Caco-2 (cell line): ENCODE measurements at regions not wholly inside any gene's neighbourhood (a gene's known extent, or its start where the extent isn't known, plus 50 kb on each side); places are given as distances from the start of the nearest gene placed in this dataset.

ENCODE experiments used
- BruUV-seq: library from RNA; stranded (reverse); fragments of 400-500 nt; replicated peaks from 2 replicates; lab custom pipeline; 2021; lab: Mats Ljungman, UMichigan
- CTCF ChIA-PET: fragments of 300-600 bp; sonication (Branson Sonifier 250); formaldehyde crosslinking; loops from one replicate; lab custom pipeline; 2022; ENCODE audit warnings: antibody characterized with exemption; lab: Charles Lee
- POLR2A ChIA-PET: fragments of 300-600 bp; sonication (Branson Sonifier 250); formaldehyde crosslinking; loops from one replicate; lab custom pipeline; 2022; ENCODE audit warnings: antibody characterized with exemption; lab: Charles Lee
- DNase-seq, 2 experiments: peaks; one replicate each; pipeline versions ENCODE4 v3.0.0 to v3.0.0-alpha.2; 2020 to 2022
- H3K27me3 ChIP-seq: replicated peaks from 2 replicates; pipeline ENCODE4 v1.6.0; 2011; ENCODE audit warnings: low read length; ENCODE audit not compliant: control insufficient read depth, insufficient read depth
- H3K36me3 ChIP-seq: 2 replicates; pipeline ENCODE4 v1.5.1; 2011; ENCODE audit warnings: low read length; ENCODE audit not compliant: control insufficient read depth, insufficient read depth
- H3K4me1 ChIP-seq: fragments of 250-450 bp; sonication (Bioruptor Pico); 2 replicates; pipeline ENCODE4 v1.5.1; 2020; ENCODE audit warnings: mild to moderate bottlenecking
- H3K4me3 ChIP-seq: 2 replicates; pipeline ENCODE4 v1.5.1; 2011; ENCODE audit warnings: low read depth, mild to moderate bottlenecking, control low read depth, low read length
- H3K9me3 ChIP-seq: fragments of 250-450 bp; sonication (Bioruptor Pico); 2 replicates; pipeline ENCODE4 v1.5.1; 2020; ENCODE audit warnings: mild to moderate bottlenecking, moderate library complexity
- H3K27ac Mint-ChIP-seq: one replicate; pipeline ENCODE4 v1.8.0; 2022; ENCODE audit warnings: mixed read lengths; ENCODE audit not compliant: unreplicated experiment
- H3K27me3 Mint-ChIP-seq: one replicate; pipeline ENCODE4 v1.8.0; 2022; ENCODE audit warnings: mixed read lengths; ENCODE audit not compliant: insufficient read depth, unreplicated experiment
- H3K36me3 Mint-ChIP-seq: one replicate; pipeline ENCODE4 v1.8.0; 2022; ENCODE audit warnings: mild to moderate bottlenecking, mixed read lengths; ENCODE audit not compliant: insufficient read depth, unreplicated experiment
- H3K4me1 Mint-ChIP-seq: one replicate; pipeline ENCODE4 v1.8.0; 2022; ENCODE audit warnings: low read depth, mixed read lengths; ENCODE audit not compliant: unreplicated experiment
- H3K4me3 Mint-ChIP-seq: one replicate; pipeline ENCODE4 v1.8.0; 2022; ENCODE audit warnings: mild to moderate bottlenecking, moderate library complexity, mixed read lengths; ENCODE audit not compliant: unreplicated experiment
- H3K9me3 Mint-ChIP-seq: one replicate; pipeline ENCODE4 v1.8.0; 2022; ENCODE audit warnings: mixed read lengths; ENCODE audit not compliant: unreplicated experiment
- intact Hi-C: fragments of 100-400 bp; cut with micrococcal nuclease; formaldehyde crosslinking; loops from one replicate; pipeline ENCODE4 v1.10.0; 2022; ENCODE audit not compliant: unreplicated experiment
- TF ChIP-seq, protein P1 (sequence below), 2 experiments: fragments of 200-600 bp in 1 of 2; IDR thresholded peaks; 1 replicate in 1 of 2; 2 replicates in 1 of 2; pipeline versions ENCODE4 v1.5.1 to v1.8.0; 2011 to 2022; ENCODE audit warnings: antibody characterized with exemption in 1 of 2, control low read depth in 1 of 2, inconsistent platforms in 1 of 2, low read depth in 1 of 2, low read length in 1 of 2, mild to moderate bottlenecking in 1 of 2, moderate library complexity in 1 of 2; ENCODE audit not compliant: insufficient read depth in 1 of 2, severe bottlenecking in 1 of 2, unreplicated experiment in 1 of 2

GRCh38 chr3:144774897-144775296 lies 803.3 kb downstream of the DIPK2A start:
- TF ChIP-seq, protein P1, sequence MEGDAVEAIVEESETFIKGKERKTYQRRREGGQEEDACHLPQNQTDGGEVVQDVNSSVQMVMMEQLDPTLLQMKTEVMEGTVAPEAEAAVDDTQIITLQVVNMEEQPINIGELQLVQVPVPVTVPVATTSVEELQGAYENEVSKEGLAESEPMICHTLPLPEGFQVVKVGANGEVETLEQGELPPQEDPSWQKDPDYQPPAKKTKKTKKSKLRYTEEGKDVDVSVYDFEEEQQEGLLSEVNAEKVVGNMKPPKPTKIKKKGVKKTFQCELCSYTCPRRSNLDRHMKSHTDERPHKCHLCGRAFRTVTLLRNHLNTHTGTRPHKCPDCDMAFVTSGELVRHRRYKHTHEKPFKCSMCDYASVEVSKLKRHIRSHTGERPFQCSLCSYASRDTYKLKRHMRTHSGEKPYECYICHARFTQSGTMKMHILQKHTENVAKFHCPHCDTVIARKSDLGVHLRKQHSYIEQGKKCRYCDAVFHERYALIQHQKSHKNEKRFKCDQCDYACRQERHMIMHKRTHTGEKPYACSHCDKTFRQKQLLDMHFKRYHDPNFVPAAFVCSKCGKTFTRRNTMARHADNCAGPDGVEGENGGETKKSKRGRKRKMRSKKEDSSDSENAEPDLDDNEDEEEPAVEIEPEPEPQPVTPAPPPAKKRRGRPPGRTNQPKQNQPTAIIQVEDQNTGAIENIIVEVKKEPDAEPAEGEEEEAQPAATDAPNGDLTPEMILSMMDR (IDR thresholded peaks at IDR 0.05; ENCODE audit: insufficient read depth in 1 of 2, low read depth in 1 of 2, low read length in 1 of 2, severe bottlenecking in 1 of 2, unreplicated experiment in 1 of 2): no peak
- intact Hi-C loops: loop anchor here (10.0 kb wide), 2 partner anchors 240 to 480 kb away; no protein-coding TSS in a partner anchor
- peaks cover 4% of the 10 kb centered on the region for H3K27me3 Mint-ChIP-seq
- no peak overlapping the region for H3K4me3 Mint-ChIP-seq
- POLR2A ChIA-PET: no interaction called here
- CTCF ChIA-PET: no interaction called here
- no peak overlapping the region for H3K27ac Mint-ChIP-seq
- Histone ChIP-seq H3K27me3 (no peaks in the 10 kb centered on the region), H3K4me1 (no peaks in the 10 kb centered on the region), H3K9me3 (no peaks in the 10 kb centered on the region), H3K36me3 (no peaks in the 10 kb centered on the region), H3K4me3 (no peak overlapping the region)
- no peaks in the 10 kb centered on the region for H3K4me1 Mint-ChIP-seq
- H3K36me3 Mint-ChIP-seq: no peaks in the 10 kb centered on the region
- no TSS peak for BruUV-seq
- DNase-seq: no peak
- no peaks in the 10 kb centered on the region for H3K9me3 Mint-ChIP-seq

DNA sequence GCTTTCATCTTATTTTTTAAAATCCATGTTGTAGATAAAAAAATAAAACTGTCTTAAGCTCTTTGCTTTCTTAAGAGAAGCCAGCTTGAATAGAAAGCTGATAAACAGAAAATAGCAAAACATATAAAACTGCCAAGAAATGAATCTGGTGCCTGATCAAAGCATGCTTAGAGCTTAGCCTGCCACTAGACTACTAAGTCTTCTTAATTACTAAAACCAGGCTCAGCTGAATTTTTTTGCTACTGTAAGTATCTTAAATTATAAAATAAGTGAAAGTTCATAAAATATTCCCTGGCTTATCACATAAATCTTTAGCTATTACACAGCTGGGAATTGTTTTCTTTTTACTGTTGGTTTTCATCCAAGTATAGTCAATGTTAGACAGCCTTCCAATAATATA lies 803.9 kb downstream of the DIPK2A start:
- Histone ChIP-seq H3K4me1 (no peaks in the 10 kb centered on the region), H3K27me3 (no peaks in the 10 kb centered on the region), H3K36me3 (no peaks in the 10 kb centered on the region), H3K9me3 (no peaks in the 10 kb centered on the region), H3K4me3 (no peak overlapping the region)
- Mint-ChIP-seq H3K4me3 (no peak overlapping the region), H3K27me3 (peaks cover 4% of the 10 kb centered on the region), H3K36me3 (no peaks in the 10 kb centered on the region), H3K4me1 (no peaks in the 10 kb centered on the region), H3K27ac (no peak overlapping the region), H3K9me3 (no peaks in the 10 kb centered on the region)
- DNase-seq: no peak
- intact Hi-C loops: loop anchor here (10.0 kb wide), 2 partner anchors 241 to 481 kb away; no protein-coding TSS in a partner anchor
- POLR2A ChIA-PET: no interaction called here
- TF ChIP-seq, protein P1 (IDR thresholded peaks at IDR 0.05; ENCODE audit: insufficient read depth in 1 of 2, low read depth in 1 of 2, low read length in 1 of 2, severe bottlenecking in 1 of 2, unreplicated experiment in 1 of 2): no peak
- no TSS peak for BruUV-seq
- CTCF ChIA-PET: no interaction called here

GRCh38 chr3:144777906-144778305 lies 806.3 kb downstream of the DIPK2A start:
- BruUV-seq: no TSS peak
- Histone ChIP-seq H3K27me3 (no peaks in the 10 kb centered on the region), H3K36me3 (no peaks in the 10 kb centered on the region), H3K4me3 (no peak overlapping the region), H3K4me1 (no peaks in the 10 kb centered on the region), H3K9me3 (no peaks in the 10 kb centered on the region)
- no peak for DNase-seq
- Mint-ChIP-seq H3K36me3 (no peaks in the 10 kb centered on the region), H3K27me3 (no peaks in the 10 kb centered on the region), H3K27ac (no peak overlapping the region), H3K4me1 (no peaks in the 10 kb centered on the region), H3K4me3 (no peak overlapping the region), H3K9me3 (no peaks in the 10 kb centered on the region)
- POLR2A ChIA-PET: interaction anchor here (0.6 kb wide), 1 partner anchor 806 kb away, joined by 6 read pairs; the partner anchor contains the start of gene DIPK2A
- CTCF ChIA-PET: no interaction called here
- intact Hi-C loops: loop anchor here (10.0 kb wide), 2 partner anchors 243 to 483 kb away; no protein-coding TSS in a partner anchor
- TF ChIP-seq, protein P1 (IDR thresholded peaks at IDR 0.05; ENCODE audit: insufficient read depth in 1 of 2, low read depth in 1 of 2, low read length in 1 of 2, severe bottlenecking in 1 of 2, unreplicated experiment in 1 of 2): no peak
